Neural progenitor cell (in vitro differentiated cells): ENCODE measurements at regions not wholly inside any gene's neighbourhood (a gene's known extent, or its start where the extent isn't known, plus 50 kb on each side); places are given as distances from the start of the nearest gene placed in this dataset.

Experiments used
- DNase-seq: peaks from one replicate; pipeline ENCODE4 v3.0.0-alpha.2; 2016; ENCODE audit warnings: low spot score
- H2AFZ ChIP-seq: fragments of 200-600 bp; sonication (generic); replicated peaks from 2 replicates; pipeline ENCODE4 v1.6.1; 2016; ENCODE audit warnings: antibody characterized with exemption
- H3F3A ChIP-seq: fragments of 200-600 bp; sonication (generic); 2 replicates; pipeline ENCODE4 v1.6.1; 2016; ENCODE audit warnings: antibody characterized with exemption, low read depth
- H3K27ac ChIP-seq: fragments of 200-600 bp; sonication (generic); 2 replicates; pipeline ENCODE4 v1.5.1; 2016; ENCODE audit warnings: mild to moderate bottlenecking
- H3K27me3 ChIP-seq: fragments of 200-600 bp; sonication (generic); 2 replicates; pipeline ENCODE4 v1.6.1; 2016; ENCODE audit warnings: mild to moderate bottlenecking, moderate library complexity
- H3K36me3 ChIP-seq: fragments of 200-600 bp; sonication (generic); 2 replicates; pipeline ENCODE4 v1.5.1; 2016
- H3K4me1 ChIP-seq: fragments of 200-600 bp; sonication (generic); 2 replicates; pipeline ENCODE4 v1.6.1; 2016; ENCODE audit warnings: mixed run types
- H3K4me2 ChIP-seq: fragments of 200-600 bp; sonication (generic); 2 replicates; pipeline ENCODE4 v1.6.1; 2016
- H3K4me3 ChIP-seq: fragments of 200-600 bp; sonication (generic); 2 replicates; pipeline ENCODE4 v1.5.1; 2016
- H3K79me2 ChIP-seq: fragments of 200-600 bp; sonication (generic); 2 replicates; pipeline ENCODE4 v1.6.1; 2016; ENCODE audit warnings: low read depth
- H3K9ac ChIP-seq: fragments of 200-600 bp; sonication (generic); 2 replicates; pipeline ENCODE4 v1.6.1; 2016
- H3K9me3 ChIP-seq: fragments of 200-600 bp; sonication (generic); 2 replicates; pipeline ENCODE4 v1.5.1; 2016; ENCODE audit warnings: low read depth
- H4K20me1 ChIP-seq: fragments of 200-600 bp; sonication (generic); 2 replicates; pipeline ENCODE4 v1.6.1; 2016; ENCODE audit warnings: low read depth
- H3K27ac Mint-ChIP-seq: 3 replicates; pipeline ENCODE4 v1.8.0; 2021; ENCODE audit warnings: mixed read lengths
- H3K27me3 Mint-ChIP-seq: 2 replicates; pipeline ENCODE4 v1.8.0; 2022; ENCODE audit warnings: low read depth, mild to moderate bottlenecking, inconsistent platforms, moderate library complexity, mixed read lengths; ENCODE audit not compliant: insufficient read depth
- H3K36me3 Mint-ChIP-seq: 3 replicates; pipeline ENCODE4 v1.8.0; 2021; ENCODE audit warnings: mixed read lengths
- H3K4me1 Mint-ChIP-seq: 3 replicates; pipeline ENCODE4 v1.8.0; 2021; ENCODE audit warnings: mixed read lengths
- H3K4me3 Mint-ChIP-seq: 3 replicates; pipeline ENCODE4 v1.8.0; 2021; ENCODE audit warnings: mild to moderate bottlenecking, moderate library complexity, mixed read lengths
- H3K9me3 Mint-ChIP-seq: 3 replicates; pipeline ENCODE4 v1.8.0; 2020; ENCODE audit warnings: mixed read lengths
- EZH2 ChIP-seq: fragments of 200-600 bp; sonication (generic); IDR thresholded peaks from 2 replicates; pipeline ENCODE4 v1.6.1; 2017; ENCODE audit warnings: antibody characterized with exemption, mild to moderate bottlenecking, moderate library complexity
- EZH2phosphoT487 ChIP-seq: fragments of 200-600 bp; sonication (generic); IDR thresholded peaks from 2 replicates; pipeline ENCODE4 v1.6.1; 2017; ENCODE audit warnings: antibody characterized with exemption
- TF ChIP-seq, protein P1 (sequence below): fragments of 200-600 bp; sonication (generic); IDR thresholded peaks from 2 replicates; pipeline ENCODE4 v1.5.1; 2017; ENCODE audit warnings: antibody characterized with exemption, mild to moderate bottlenecking

DNA sequence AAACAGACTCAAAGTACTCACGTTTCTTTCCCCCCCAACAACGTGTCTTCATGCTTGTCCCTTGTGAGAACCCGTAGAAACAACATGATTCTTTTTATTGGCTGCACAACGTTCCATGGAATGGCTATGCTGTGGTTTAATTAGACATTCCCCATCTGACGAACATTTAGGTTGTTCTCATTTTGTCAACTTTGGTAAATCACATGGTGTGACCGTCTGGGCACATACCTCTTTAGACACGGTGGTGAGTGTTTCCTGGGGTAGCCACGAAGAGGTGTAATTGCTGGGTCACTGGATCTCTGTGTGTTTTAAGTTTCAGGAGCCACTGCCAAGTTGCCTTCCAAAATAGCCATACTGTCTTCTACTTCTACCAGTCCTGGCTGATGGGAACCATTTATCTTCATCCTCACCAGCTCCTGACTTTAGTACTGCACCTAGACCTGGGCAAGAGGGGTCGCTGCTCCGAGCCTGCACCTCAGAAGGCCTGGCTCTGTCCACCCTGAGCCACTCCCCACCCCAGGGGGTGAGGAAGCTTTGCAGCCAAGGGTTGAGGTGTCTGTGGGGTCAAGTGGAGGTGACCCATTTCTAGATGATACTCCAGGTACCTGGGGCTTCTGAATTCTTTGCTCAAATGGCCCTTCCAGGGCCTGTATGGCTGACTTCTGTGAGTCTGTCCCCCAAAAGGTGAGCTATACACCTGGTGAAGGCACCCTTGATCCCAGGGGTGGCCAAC lies 84.7 kb downstream of the IRX5 start:
- no peak overlapping the region for H3K4me2 ChIP-seq
- no peak for DNase-seq
- H3K4me3 Mint-ChIP-seq = no peak overlapping the region
- no peaks in the 10 kb centered on the region for H3K4me1 Mint-ChIP-seq
- no peaks in the 10 kb centered on the region for H3K9me3 ChIP-seq
- no peak overlapping the region for H3K9ac ChIP-seq
- no peaks in the 10 kb centered on the region for H4K20me1 ChIP-seq
- no peak overlapping the region for H3K27ac Mint-ChIP-seq
- H3K4me3 ChIP-seq = no peak overlapping the region
- no peaks in the 10 kb centered on the region for H3K27me3 ChIP-seq
- H3K27ac ChIP-seq = no peak overlapping the region
- H3K36me3 ChIP-seq = no peaks in the 10 kb centered on the region
- no peaks in the 10 kb centered on the region for H3K36me3 Mint-ChIP-seq
- H3F3A ChIP-seq = no peaks in the 10 kb centered on the region
- no peaks in the 10 kb centered on the region for H3K79me2 ChIP-seq
- H3K27me3 Mint-ChIP-seq = peaks cover 6% of the 10 kb centered on the region
- no peak overlapping the region for H2AFZ ChIP-seq
- no peak for TF ChIP-seq EZH2
- TF ChIP-seq, protein P1, sequence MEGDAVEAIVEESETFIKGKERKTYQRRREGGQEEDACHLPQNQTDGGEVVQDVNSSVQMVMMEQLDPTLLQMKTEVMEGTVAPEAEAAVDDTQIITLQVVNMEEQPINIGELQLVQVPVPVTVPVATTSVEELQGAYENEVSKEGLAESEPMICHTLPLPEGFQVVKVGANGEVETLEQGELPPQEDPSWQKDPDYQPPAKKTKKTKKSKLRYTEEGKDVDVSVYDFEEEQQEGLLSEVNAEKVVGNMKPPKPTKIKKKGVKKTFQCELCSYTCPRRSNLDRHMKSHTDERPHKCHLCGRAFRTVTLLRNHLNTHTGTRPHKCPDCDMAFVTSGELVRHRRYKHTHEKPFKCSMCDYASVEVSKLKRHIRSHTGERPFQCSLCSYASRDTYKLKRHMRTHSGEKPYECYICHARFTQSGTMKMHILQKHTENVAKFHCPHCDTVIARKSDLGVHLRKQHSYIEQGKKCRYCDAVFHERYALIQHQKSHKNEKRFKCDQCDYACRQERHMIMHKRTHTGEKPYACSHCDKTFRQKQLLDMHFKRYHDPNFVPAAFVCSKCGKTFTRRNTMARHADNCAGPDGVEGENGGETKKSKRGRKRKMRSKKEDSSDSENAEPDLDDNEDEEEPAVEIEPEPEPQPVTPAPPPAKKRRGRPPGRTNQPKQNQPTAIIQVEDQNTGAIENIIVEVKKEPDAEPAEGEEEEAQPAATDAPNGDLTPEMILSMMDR = no peak
- TF ChIP-seq EZH2phosphoT487 = no peak
- no peaks in the 10 kb centered on the region for H3K4me1 ChIP-seq
- peaks cover 2% of the 10 kb centered on the region for H3K9me3 Mint-ChIP-seq

- Histone ChIP-seq H3K27ac (no peak overlapping the region), H3K9ac (no peak overlapping the region), H3K4me3 (no peak overlapping the region), H3K9me3 (no peaks in the 10 kb centered on the region), H3K36me3 (no peaks in the 10 kb centered on the region), H2AFZ (no peak overlapping the region), H4K20me1 (no peaks in the 10 kb centered on the region), H3K4me2 (no peak overlapping the region), H3K27me3 (no peaks in the 10 kb centered on the region), H3F3A (no peaks in the 10 kb centered on the region), H3K79me2 (no peaks in the 10 kb centered on the region), H3K4me1 (no peaks in the 10 kb centered on the region)
- H3K27ac Mint-ChIP-seq = peak overlapping the region; percentile 52
- peaks cover 12% of the 10 kb centered on the region for H3K9me3 Mint-ChIP-seq
- H3K27me3 Mint-ChIP-seq = peaks cover 6% of the 10 kb centered on the region
- H3K36me3 Mint-ChIP-seq = no peaks in the 10 kb centered on the region
- peaks cover under 1% of the 10 kb centered on the region for H3K4me1 Mint-ChIP-seq
- TF ChIP-seq, protein P1 = no peak
- TF ChIP-seq EZH2phosphoT487 (no peak), EZH2 (no peak)
- H3K4me3 Mint-ChIP-seq = no peak overlapping the region
- DNase-seq = no peak
Measured at GRCh38 chr16:55016515-55016914, 85.8 kb downstream of the IRX5 start.

GRCh38 chr16:55017321-55017720 lies 86.7 kb downstream of the IRX5 start:
- no peaks in the 10 kb centered on the region for H3K9me3 ChIP-seq
- H3K4me3 ChIP-seq = no peak overlapping the region
- Mint-ChIP-seq H3K4me3 (no peak overlapping the region), H3K36me3 (no peaks in the 10 kb centered on the region), H3K27me3 (peaks cover 6% of the 10 kb centered on the region), H3K9me3 (peaks cover 13% of the 10 kb centered on the region), H3K27ac (peak overlapping the region; percentile 6), H3K4me1 (peaks cover 3% of the 10 kb centered on the region)
- H4K20me1 ChIP-seq = no peaks in the 10 kb centered on the region
- H3K4me1 ChIP-seq = no peaks in the 10 kb centered on the region
- no peak for DNase-seq
- no peaks in the 10 kb centered on the region for H3K27me3 ChIP-seq
- no peaks in the 10 kb centered on the region for H3K36me3 ChIP-seq
- no peak overlapping the region for H3K4me2 ChIP-seq
- H3K79me2 ChIP-seq = no peaks in the 10 kb centered on the region
- no peak overlapping the region for H3K9ac ChIP-seq
- H3K27ac ChIP-seq = no peak overlapping the region
- no peaks in the 10 kb centered on the region for H3F3A ChIP-seq
- no peak for TF ChIP-seq EZH2
- no peak overlapping the region for H2AFZ ChIP-seq

- Histone ChIP-seq H3K9me3 (no peaks in the 10 kb centered on the region), H2AFZ (no peak overlapping the region), H4K20me1 (no peaks in the 10 kb centered on the region), H3K79me2 (no peaks in the 10 kb centered on the region), H3K36me3 (no peaks in the 10 kb centered on the region), H3K4me3 (no peak overlapping the region), H3F3A (no peaks in the 10 kb centered on the region), H3K4me1 (no peaks in the 10 kb centered on the region), H3K9ac (no peak overlapping the region), H3K4me2 (no peak overlapping the region), H3K27me3 (no peaks in the 10 kb centered on the region), H3K27ac (no peak overlapping the region)
- peaks cover 13% of the 10 kb centered on the region for H3K9me3 Mint-ChIP-seq
- no peaks in the 10 kb centered on the region for H3K36me3 Mint-ChIP-seq
- peaks cover 3% of the 10 kb centered on the region for H3K4me1 Mint-ChIP-seq
- no peak for DNase-seq
- H3K27ac Mint-ChIP-seq = no peak overlapping the region
- TF ChIP-seq EZH2phosphoT487 = no peak
- no peak for TF ChIP-seq EZH2
- TF ChIP-seq, protein P1 = no peak
- no peak overlapping the region for H3K4me3 Mint-ChIP-seq
- peaks cover 6% of the 10 kb centered on the region for H3K27me3 Mint-ChIP-seq
Measured at GRCh38 chr16:55018881-55019280, 88.2 kb downstream of the IRX5 start.
